Parathyroid adenoma (tissue), 2 donors: ENCODE measurements at regions not wholly inside any gene's neighbourhood (a gene's known extent, or its start where the extent isn't known, plus 50 kb on each side); places are given as distances from the start of the nearest gene placed in this dataset.

ENCODE experiments used
- H2AFZ ChIP-seq: fragments of 300-600 bp; sonication (generic); one replicate; pipeline ENCODE4 v1.7.0; 2017; ENCODE audit warnings: antibody characterized with exemption, mild to moderate bottlenecking
- H3K27ac ChIP-seq: fragments of 300-600 bp; sonication (generic); one replicate; pipeline ENCODE4 v1.7.0; 2017
- H3K27me3 ChIP-seq: fragments of 300-600 bp; sonication (generic); one replicate; pipeline ENCODE4 v1.7.0; 2017; ENCODE audit warnings: low read length; ENCODE audit not compliant: control insufficient read depth, insufficient read depth
- H3K36me3 ChIP-seq: fragments of 300-600 bp; sonication (generic); one replicate; pipeline ENCODE4 v1.7.0; 2017; ENCODE audit warnings: low read length; ENCODE audit not compliant: control insufficient read depth, insufficient read depth
- H3K4me1 ChIP-seq: fragments of 300-600 bp; sonication (generic); one replicate; pipeline ENCODE4 v1.7.0; 2017; ENCODE audit warnings: control low read depth
- H3K4me2 ChIP-seq: fragments of 300-600 bp; sonication (generic); one replicate; pipeline ENCODE4 v1.7.0; 2017; ENCODE audit warnings: low read length
- H3K4me3 ChIP-seq: fragments of 300-600 bp; sonication (generic); one replicate; pipeline ENCODE4 v1.7.0; 2017; ENCODE audit warnings: low read depth, low read length
- H3K79me2 ChIP-seq: fragments of 300-600 bp; sonication (generic); one replicate; pipeline ENCODE4 v1.7.0; 2017; ENCODE audit warnings: control low read depth
- H3K9ac ChIP-seq: fragments of 300-600 bp; sonication (generic); one replicate; pipeline ENCODE4 v1.7.0; 2017; ENCODE audit warnings: mild to moderate bottlenecking
- H3K9me3 ChIP-seq: fragments of 300-600 bp; sonication (generic); one replicate; pipeline ENCODE4 v1.7.0; 2017; ENCODE audit warnings: low read length; ENCODE audit not compliant: control insufficient read depth
- CTCF ChIP-seq: fragments of 300-600 bp; sonication (generic); IDR thresholded peaks from one replicate; pipeline ENCODE4 v1.7.0; 2017; ENCODE audit warnings: antibody characterized with exemption, mild to moderate bottlenecking
- donor health status: primary hyperparathyroidism.

- no peaks in the 10 kb centered on the region for H3K27me3 ChIP-seq
- H3K79me2 ChIP-seq: no peaks in the 10 kb centered on the region
- no peak overlapping the region for H3K4me3 ChIP-seq
- no peak overlapping the region for H3K9ac ChIP-seq
- H2AFZ ChIP-seq: no peak overlapping the region
- no peaks in the 10 kb centered on the region for H3K36me3 ChIP-seq
- H3K4me2 ChIP-seq: no peak overlapping the region
- TF ChIP-seq CTCF: no peak
- peaks cover 1% of the 10 kb centered on the region for H3K9me3 ChIP-seq
- no peaks in the 10 kb centered on the region for H3K4me1 ChIP-seq
- no peak overlapping the region for H3K27ac ChIP-seq
Observed at GRCh38 chr4:110792036-110792435, 169.2 kb upstream of the PITX2 start.

- Histone ChIP-seq H3K36me3 (no peaks in the 10 kb centered on the region), H3K4me2 (no peak overlapping the region), H3K27me3 (no peaks in the 10 kb centered on the region), H3K4me3 (no peak overlapping the region), H2AFZ (no peak overlapping the region), H3K79me2 (no peaks in the 10 kb centered on the region), H3K27ac (no peak overlapping the region), H3K9ac (no peak overlapping the region), H3K4me1 (no peaks in the 10 kb centered on the region), H3K9me3 (peaks cover 2% of the 10 kb centered on the region)
- no peak for TF ChIP-seq CTCF
Observed at GRCh38 chr4:110793381-110793801, 170.5 kb upstream of the PITX2 start.

GRCh38 chr4:110793890-110794554 is 171.1 kb upstream of the PITX2 start:
- Histone ChIP-seq H3K4me3 (no peak overlapping the region), H3K27me3 (no peaks in the 10 kb centered on the region), H3K36me3 (no peaks in the 10 kb centered on the region), H3K27ac (no peak overlapping the region), H2AFZ (no peak overlapping the region), H3K9me3 (peaks cover 2% of the 10 kb centered on the region), H3K4me1 (no peaks in the 10 kb centered on the region), H3K79me2 (no peaks in the 10 kb centered on the region), H3K4me2 (no peak overlapping the region), H3K9ac (no peak overlapping the region)
- TF ChIP-seq CTCF: no peak

GRCh38 chr4:110795971-110796370 is 173.1 kb upstream of the PITX2 start:
- Histone ChIP-seq H2AFZ (no peak overlapping the region), H3K4me2 (no peak overlapping the region), H3K9ac (no peak overlapping the region), H3K4me3 (no peak overlapping the region), H3K9me3 (peaks cover 2% of the 10 kb centered on the region), H3K27me3 (no peaks in the 10 kb centered on the region), H3K4me1 (no peaks in the 10 kb centered on the region), H3K27ac (no peak overlapping the region), H3K36me3 (no peaks in the 10 kb centered on the region), H3K79me2 (no peaks in the 10 kb centered on the region)
- no peak for TF ChIP-seq CTCF

- Histone ChIP-seq H3K9me3 (peaks cover 2% of the 10 kb centered on the region), H3K4me1 (no peaks in the 10 kb centered on the region), H3K36me3 (no peaks in the 10 kb centered on the region), H2AFZ (no peak overlapping the region), H3K4me3 (no peak overlapping the region), H3K27ac (no peak overlapping the region), H3K9ac (no peak overlapping the region), H3K27me3 (no peaks in the 10 kb centered on the region), H3K4me2 (no peak overlapping the region), H3K79me2 (no peaks in the 10 kb centered on the region)
- no peak for TF ChIP-seq CTCF
Observed at GRCh38 chr4:110797486-110797885, 174.6 kb upstream of the PITX2 start.
